IPS-NIHi7 (cell line): ENCODE measurements at regions not wholly inside any gene's neighbourhood (a gene's known extent, or its start where the extent isn't known, plus 50 kb on each side); places are given as distances from the start of the nearest gene placed in this dataset.

Experiments used
- DNase-seq: peaks from one replicate; pipeline ENCODE4 v3.0.0; 2012; ENCODE audit warnings: mixed read lengths; ENCODE audit errors: extremely low spot score

- DNase-seq = peak; percentile 33
Measured at GRCh38 chr3:152100491-152101132, 168.1 kb upstream of the MBNL1 start.

- no peak for DNase-seq
Measured at GRCh38 chr3:152102410-152102809, 166.3 kb upstream of the MBNL1 start.

- DNase-seq = no peak
Measured at GRCh38 chr3:152103257-152103656, 165.5 kb upstream of the MBNL1 start.

- no peak for DNase-seq
Measured at GRCh38 chr3:152104847-152105415, 163.8 kb upstream of the MBNL1 start.

- peak; percentile 22 for DNase-seq
Measured at GRCh38 chr3:152105446-152105845, 163.3 kb upstream of the MBNL1 start.

- DNase-seq = peak; percentile 18
Measured at GRCh38 chr3:152109038-152109437, 159.7 kb upstream of the MBNL1 start.

- no peak for DNase-seq
Measured at GRCh38 chr3:152113413-152113812, 155.3 kb upstream of the MBNL1 start.

- DNase-seq = no peak
Measured at GRCh38 chr3:152113992-152114651, 154.6 kb upstream of the MBNL1 start.

GRCh38 chr3:152120601-152121269 is 148.0 kb upstream of the MBNL1 start:
- DNase-seq = no peak

GRCh38 chr3:152121270-152121636 is 147.5 kb upstream of the MBNL1 start:
- no peak for DNase-seq

- DNase-seq = no peak
Measured at GRCh38 chr3:152122851-152123250, 145.9 kb upstream of the MBNL1 start.

- DNase-seq = no peak
Measured at GRCh38 chr3:152123457-152123856, 145.3 kb upstream of the MBNL1 start.

- DNase-seq = no peak
Measured at GRCh38 chr3:152126260-152126659, 142.5 kb upstream of the MBNL1 start.

GRCh38 chr3:152127058-152127457 is 141.7 kb upstream of the MBNL1 start:
- DNase-seq = no peak

GRCh38 chr3:152128356-152128755 is 140.4 kb upstream of the MBNL1 start:
- DNase-seq = no peak

GRCh38 chr3:152139651-152140050 is 129.1 kb upstream of the MBNL1 start:
- peak; percentile 8 for DNase-seq

- DNase-seq = no peak
Measured at GRCh38 chr3:152146461-152146860, 122.3 kb upstream of the MBNL1 start.

- no peak for DNase-seq
Measured at GRCh38 chr3:152147748-152148147, 121.0 kb upstream of the MBNL1 start.

- DNase-seq = peak; percentile 20
Measured at GRCh38 chr3:152148579-152148978, 120.2 kb upstream of the MBNL1 start.

GRCh38 chr3:152149832-152150231 is 118.9 kb upstream of the MBNL1 start:
- no peak for DNase-seq

GRCh38 chr3:152151216-152151876 is 117.4 kb upstream of the MBNL1 start:
- DNase-seq = peak; percentile 14
